ENCODE measurements at regions not wholly inside any gene's neighbourhood (a gene's known extent, or its start where the extent isn't known, plus 50 kb on each side); places are given as distances from the start of the nearest gene placed in this dataset.

- FAIRE-seq (no peak), DNase-seq (ENCODE audit: insufficient read length, low spot score) (peak; percentile 56)
Observed at GRCh38 chr12:93127582-93128331, 198.7 kb upstream of the EEA1 start.

- FAIRE-seq: no peak
- DNase-seq (ENCODE audit: insufficient read length, low spot score): no peak
Observed at GRCh38 chr12:93128332-93128707, 199.2 kb upstream of the EEA1 start.

- no peak for DNase-seq (ENCODE audit: insufficient read length, low spot score)
- FAIRE-seq: no peak
Observed at GRCh38 chr12:93130366-93131054, 201.4 kb upstream of the EEA1 start.

GRCh38 chr12:93133361-93133760 is 204.3 kb upstream of the EEA1 start:
- DNase-seq (ENCODE audit: insufficient read length, low spot score) (no peak), FAIRE-seq (no peak)

GRCh38 chr12:93134175-93134890 is 205.2 kb upstream of the EEA1 start:
- no peak for FAIRE-seq

GRCh38 chr12:93134893-93135285 is 205.8 kb upstream of the EEA1 start:
- no peak for FAIRE-seq

More at GRCh38 chr12:93134175-93134890, 205.2 kb upstream of the EEA1 start:
- DNase-seq (ENCODE audit: insufficient read length, low spot score): no peak

GRCh38 chr12:93135286-93136239 is 206.5 kb upstream of the EEA1 start:
- DNase-seq (ENCODE audit: insufficient read length, low spot score): no peak

More at GRCh38 chr12:93134893-93135285, 205.8 kb upstream of the EEA1 start:
- DNase-seq (ENCODE audit: insufficient read length, low spot score): no peak

GRCh38 chr12:93136253-93137055 is 207.4 kb upstream of the EEA1 start:
- FAIRE-seq (no peak), DNase-seq (ENCODE audit: insufficient read length, low spot score) (no peak)

More at GRCh38 chr12:93135286-93136239, 206.5 kb upstream of the EEA1 start:
- no peak for FAIRE-seq

- DNase-seq (ENCODE audit: insufficient read length, low spot score) (peak; percentile 50), FAIRE-seq (no peak)
Observed at GRCh38 chr12:93137656-93138612, 208.8 kb upstream of the EEA1 start.

GRCh38 chr12:93139028-93139665 is 210.1 kb upstream of the EEA1 start:
- FAIRE-seq: no peak
- no peak for DNase-seq (ENCODE audit: insufficient read length, low spot score)

GRCh38 chr12:93140325-93140724 is 211.2 kb upstream of the EEA1 start:
- FAIRE-seq: no peak
- DNase-seq (ENCODE audit: insufficient read length, low spot score): no peak

GRCh38 chr12:93140801-93141200 is 211.7 kb upstream of the EEA1 start:
- no peak for FAIRE-seq

GRCh38 chr12:93142881-93143280 is 213.8 kb upstream of the EEA1 start:
- DNase-seq (ENCODE audit: insufficient read length, low spot score): no peak
- no peak for FAIRE-seq

More at GRCh38 chr12:93140801-93141200, 211.7 kb upstream of the EEA1 start:
- no peak for DNase-seq (ENCODE audit: insufficient read length, low spot score)

GRCh38 chr12:93144109-93144508 is 215.0 kb upstream of the EEA1 start:
- FAIRE-seq (no peak), DNase-seq (ENCODE audit: insufficient read length, low spot score) (no peak)

- no peak for DNase-seq (ENCODE audit: insufficient read length, low spot score)
- no peak for FAIRE-seq
Observed at GRCh38 chr12:93145086-93145485, 216.0 kb upstream of the EEA1 start.

GRCh38 chr12:93146263-93146939 is 217.3 kb upstream of the EEA1 start:
- DNase-seq (ENCODE audit: insufficient read length, low spot score): no peak
- FAIRE-seq: peak; percentile 28

- no peak for FAIRE-seq
- no peak for DNase-seq (ENCODE audit: insufficient read length, low spot score)
Observed at GRCh38 chr12:93146970-93147369, 217.9 kb upstream of the EEA1 start.
